Epithelial cell of proximal tubule (primary cell): ENCODE measurements at regions not wholly inside any gene's neighbourhood (a gene's known extent, or its start where the extent isn't known, plus 50 kb on each side); places are given as distances from the start of the nearest gene placed in this dataset.

Experiments used
- DNase-seq: peaks from one replicate; pipeline ENCODE4 v3.0.0-alpha.2; 2011; ENCODE audit warnings: low read depth
- H3K4me3 ChIP-seq: 2 replicates; pipeline ENCODE4 v1.5.1; 2011; ENCODE audit warnings: low read depth, mild to moderate bottlenecking, low read length
- CTCF ChIP-seq: conservative IDR thresholded peaks from 2 replicates; pipeline ENCODE4 v1.5.1; 2012; ENCODE audit warnings: low read depth, mild to moderate bottlenecking, low read length

- no peak overlapping the region for H3K4me3 ChIP-seq
- DNase-seq, result no peak
- no peak for TF ChIP-seq CTCF
Measured at GRCh38 chr18:4638680-4639079, 183.6 kb upstream of the DLGAP1 start.

GRCh38 chr18:4637876-4638275 is 182.8 kb upstream of the DLGAP1 start:
- no peak for DNase-seq
- TF ChIP-seq CTCF, result no peak
- no peak overlapping the region for H3K4me3 ChIP-seq

- DNase-seq, result no peak
- no peak overlapping the region for H3K4me3 ChIP-seq
- no peak for TF ChIP-seq CTCF
Measured at GRCh38 chr18:4636967-4637366, 181.9 kb upstream of the DLGAP1 start.

- no peak for TF ChIP-seq CTCF
- DNase-seq, result no peak
Measured at GRCh38 chr18:4631239-4631638, 176.1 kb upstream of the DLGAP1 start.

GRCh38 chr18:4605212-4605611 is 150.1 kb upstream of the DLGAP1 start:
- no peak for TF ChIP-seq CTCF
- no peak for DNase-seq
- no peak overlapping the region for H3K4me3 ChIP-seq

More at GRCh38 chr18:4631239-4631638, 176.1 kb upstream of the DLGAP1 start:
- no peak overlapping the region for H3K4me3 ChIP-seq

GRCh38 chr18:4603955-4604354 is 148.8 kb upstream of the DLGAP1 start:
- H3K4me3 ChIP-seq, result no peak overlapping the region
- no peak for TF ChIP-seq CTCF
- no peak for DNase-seq

GRCh38 chr18:4599312-4599711 is 144.2 kb upstream of the DLGAP1 start:
- no peak for TF ChIP-seq CTCF

More at GRCh38 chr18:4599312-4599711, 144.2 kb upstream of the DLGAP1 start:
- H3K4me3 ChIP-seq, result no peak overlapping the region
- DNase-seq, result no peak
